ENCODE measurements at regions not wholly inside any gene's neighbourhood (a gene's known extent, or its start where the extent isn't known, plus 50 kb on each side); places are given as distances from the start of the nearest gene placed in this dataset.

- Histone ChIP-seq H3F3A (ENCODE audit: insufficient read depth, low read length, poor library complexity, severe bottlenecking) (no peaks in the 10 kb centered on the region), H3K4me2 (ENCODE audit: low read length) (no peak overlapping the region), H3K4me3 (ENCODE audit: low read length) (no peak overlapping the region), H3K9me3 (ENCODE audit: low read length) (no peaks in the 10 kb centered on the region), H3K27ac (ENCODE audit: low read length) (no peak overlapping the region), H3K9me2 (ENCODE audit: insufficient read depth, low read length) (no peaks in the 10 kb centered on the region), H3K27me3 (ENCODE audit: insufficient read depth, low read depth, low read length) (no peaks in the 10 kb centered on the region), H3K9ac (ENCODE audit: low read length) (no peak overlapping the region), H4K20me1 (ENCODE audit: insufficient read depth) (no peaks in the 10 kb centered on the region), H2AFZ (ENCODE audit: low read depth, low read length) (no peak overlapping the region), H3K36me3 (ENCODE audit: insufficient read depth, low read length) (no peaks in the 10 kb centered on the region), H3K79me2 (replicated peaks; ENCODE audit: insufficient read depth, low read length) (no peaks in the 10 kb centered on the region)
- TF ChIP-seq MXI1 (conservative IDR thresholded peaks at IDR 0.05; ENCODE audit: poor library complexity, severe bottlenecking) (no peak), CTCF (IDR thresholded peaks at IDR 0.05; ENCODE audit: poor library complexity, severe bottlenecking) (no peak), EP300 (conservative IDR thresholded peaks at IDR 0.05; ENCODE audit: poor library complexity, severe bottlenecking) (no peak), POLR2AphosphoS5 (IDR thresholded peaks at IDR 0.05) (no peak), REST (IDR thresholded peaks at IDR 0.05; ENCODE audit: borderline replicate concordance) (no peak), SMC3 (conservative IDR thresholded peaks at IDR 0.05; ENCODE audit: poor library complexity) (no peak), RAD21 (conservative IDR thresholded peaks at IDR 0.05) (no peak), TAF1 (IDR thresholded peaks at IDR 0.05; ENCODE audit: low read depth) (no peak), EZH2 (IDR thresholded peaks at IDR 0.05; ENCODE audit: borderline replicate concordance, insufficient read depth, low read length, poor library complexity, severe bottlenecking) (no peak)
Measured at GRCh38 chr11:105233285-105233684, 93.7 kb upstream of the CARD18 start.

GRCh38 chr11:105232021-105232420, 92.5 kb upstream of the CARD18 start:
- Histone ChIP-seq H2AFZ (ENCODE audit: low read depth, low read length) (no peak overlapping the region), H3K36me3 (ENCODE audit: insufficient read depth, low read length) (no peaks in the 10 kb centered on the region), H3K9me2 (ENCODE audit: insufficient read depth, low read length) (no peaks in the 10 kb centered on the region), H3F3A (ENCODE audit: insufficient read depth, low read length, poor library complexity, severe bottlenecking) (no peaks in the 10 kb centered on the region), H3K4me2 (ENCODE audit: low read length) (no peak overlapping the region), H4K20me1 (ENCODE audit: insufficient read depth) (no peaks in the 10 kb centered on the region), H3K4me3 (ENCODE audit: low read length) (no peak overlapping the region), H3K79me2 (replicated peaks; ENCODE audit: insufficient read depth, low read length) (no peaks in the 10 kb centered on the region), H3K27ac (ENCODE audit: low read length) (no peak overlapping the region), H3K9ac (ENCODE audit: low read length) (no peak overlapping the region), H3K9me3 (ENCODE audit: low read length) (no peaks in the 10 kb centered on the region), H3K27me3 (ENCODE audit: insufficient read depth, low read depth, low read length) (no peaks in the 10 kb centered on the region)
- TF ChIP-seq RAD21 (conservative IDR thresholded peaks at IDR 0.05) = no peak
- TF ChIP-seq REST (IDR thresholded peaks at IDR 0.05; ENCODE audit: borderline replicate concordance) = no peak
- TF ChIP-seq POLR2AphosphoS5 (IDR thresholded peaks at IDR 0.05) = no peak
- no peak for TF ChIP-seq EP300 (conservative IDR thresholded peaks at IDR 0.05; ENCODE audit: poor library complexity, severe bottlenecking)
- TF ChIP-seq MXI1 (conservative IDR thresholded peaks at IDR 0.05; ENCODE audit: poor library complexity, severe bottlenecking) = no peak
- TF ChIP-seq TAF1 (IDR thresholded peaks at IDR 0.05; ENCODE audit: low read depth) = no peak
- TF ChIP-seq CTCF (IDR thresholded peaks at IDR 0.05; ENCODE audit: poor library complexity, severe bottlenecking) = no peak
- TF ChIP-seq SMC3 (conservative IDR thresholded peaks at IDR 0.05; ENCODE audit: poor library complexity) = no peak
- TF ChIP-seq EZH2 (IDR thresholded peaks at IDR 0.05; ENCODE audit: borderline replicate concordance, insufficient read depth, low read length, poor library complexity, severe bottlenecking) = no peak
